Mucosa of descending colon (tissue), 3 donors: ENCODE measurements at regions not wholly inside any gene's neighbourhood (a gene's known extent, or its start where the extent isn't known, plus 50 kb on each side); places are given as distances from the start of the nearest gene placed in this dataset.

Experiments used
- ATAC-seq: fragments of 200-7000 bp; cut with Tn5 transposase; one replicate; pipeline ENCODE4 v1.9.1; 2020; ENCODE audit warnings: mild to moderate bottlenecking, moderate library complexity
- DNase-seq, 3 donors: peaks; one replicate each; pipeline ENCODE4 v3.0.0-alpha.2; 2020
- H3K36me3 ChIP-seq: fragments of 200-600 bp; one replicate; pipeline ENCODE4 v1.8.0; 2021; ENCODE audit warnings: low read depth, mild to moderate bottlenecking
- H3K4me1 ChIP-seq: fragments of 200-600 bp; one replicate; pipeline ENCODE4 v1.8.0; 2021; ENCODE audit warnings: low read depth, mild to moderate bottlenecking
- H3K4me3 ChIP-seq: fragments of 200-600 bp; one replicate; pipeline ENCODE4 v1.8.0; 2021; ENCODE audit warnings: mild to moderate bottlenecking
- H3K9me3 ChIP-seq: fragments of 200-600 bp; one replicate; pipeline ENCODE4 v1.8.0; 2021; ENCODE audit warnings: mild to moderate bottlenecking
- intact Hi-C, 2 donors: fragments of 100-400 bp; cut with DNase I in 1 of 2; cut with micrococcal nuclease in 1 of 2; formaldehyde crosslinking; loops; one replicate each; pipeline versions ENCODE4 v1.11.0 to v1.11.1; 2022; cut with DNase I, micrococcal nuclease
- TF ChIP-seq, protein P1 (sequence below): fragments of 200-600 bp; IDR thresholded peaks from one replicate; pipeline ENCODE4 v1.8.0; 2022; ENCODE audit warnings: antibody characterized with exemption, mild to moderate bottlenecking
- donor health status: DM: no; HTN: no; CAD: no; lungs with moderate emphysema.
- donor health status: DM: no; HTN: no; CAD: no.
- donor health status: DM: no; HTN: yes; CAD: no.

DNA sequence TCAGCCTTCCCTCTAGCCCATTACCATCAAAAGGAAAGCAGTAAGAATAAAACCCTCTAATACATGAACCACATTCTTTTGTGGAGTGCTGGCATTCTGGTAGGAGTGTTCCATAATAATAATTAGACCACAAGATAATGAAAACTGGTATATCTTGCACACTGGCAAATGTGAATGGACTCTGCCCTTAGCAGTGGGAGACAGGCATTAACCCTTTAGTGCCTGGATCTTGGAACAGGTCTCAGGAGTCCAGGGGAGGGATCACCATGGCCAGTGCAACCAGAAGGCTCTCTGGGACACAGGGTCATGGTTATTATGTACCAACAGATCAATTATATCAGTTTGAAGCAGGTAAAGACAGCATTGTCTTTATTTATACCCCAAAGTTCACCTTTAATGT is 387.5 kb upstream of the TMPO start:
- ATAC-seq (no peak), DNase-seq (no peak)
- no peaks in the 10 kb centered on the region for H3K4me1 ChIP-seq
- TF ChIP-seq, protein P1, sequence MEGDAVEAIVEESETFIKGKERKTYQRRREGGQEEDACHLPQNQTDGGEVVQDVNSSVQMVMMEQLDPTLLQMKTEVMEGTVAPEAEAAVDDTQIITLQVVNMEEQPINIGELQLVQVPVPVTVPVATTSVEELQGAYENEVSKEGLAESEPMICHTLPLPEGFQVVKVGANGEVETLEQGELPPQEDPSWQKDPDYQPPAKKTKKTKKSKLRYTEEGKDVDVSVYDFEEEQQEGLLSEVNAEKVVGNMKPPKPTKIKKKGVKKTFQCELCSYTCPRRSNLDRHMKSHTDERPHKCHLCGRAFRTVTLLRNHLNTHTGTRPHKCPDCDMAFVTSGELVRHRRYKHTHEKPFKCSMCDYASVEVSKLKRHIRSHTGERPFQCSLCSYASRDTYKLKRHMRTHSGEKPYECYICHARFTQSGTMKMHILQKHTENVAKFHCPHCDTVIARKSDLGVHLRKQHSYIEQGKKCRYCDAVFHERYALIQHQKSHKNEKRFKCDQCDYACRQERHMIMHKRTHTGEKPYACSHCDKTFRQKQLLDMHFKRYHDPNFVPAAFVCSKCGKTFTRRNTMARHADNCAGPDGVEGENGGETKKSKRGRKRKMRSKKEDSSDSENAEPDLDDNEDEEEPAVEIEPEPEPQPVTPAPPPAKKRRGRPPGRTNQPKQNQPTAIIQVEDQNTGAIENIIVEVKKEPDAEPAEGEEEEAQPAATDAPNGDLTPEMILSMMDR, result no peak
- intact Hi-C loops, result no loop called here
- H3K4me3 ChIP-seq, result no peak overlapping the region
- no peaks in the 10 kb centered on the region for H3K36me3 ChIP-seq
- H3K9me3 ChIP-seq, result no peaks in the 10 kb centered on the region

DNA sequence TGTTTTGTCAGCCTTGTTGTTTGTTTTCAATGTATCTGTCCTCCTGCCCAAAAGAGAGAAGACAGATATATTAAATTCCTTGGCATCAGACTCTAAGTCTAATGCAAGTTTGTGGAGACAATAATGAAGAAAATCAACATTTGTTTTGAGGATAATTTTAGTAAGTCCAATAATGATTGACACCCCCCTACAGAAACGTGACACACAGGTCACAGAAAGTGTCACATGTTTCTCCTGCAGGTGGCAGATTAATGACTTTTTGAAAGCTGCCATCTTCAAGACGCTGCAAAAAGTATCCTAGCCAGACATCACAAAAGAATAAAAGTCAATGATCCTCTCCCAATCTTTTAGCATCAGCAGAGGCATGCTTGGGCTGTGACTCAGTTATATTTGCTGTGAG is 378.8 kb upstream of the TMPO start:
- H3K36me3 ChIP-seq, result no peaks in the 10 kb centered on the region
- H3K4me3 ChIP-seq, result no peak overlapping the region
- intact Hi-C loops, result no loop called here
- no peak for DNase-seq
- H3K9me3 ChIP-seq, result no peaks in the 10 kb centered on the region
- no peaks in the 10 kb centered on the region for H3K4me1 ChIP-seq
- ATAC-seq, result no peak
- TF ChIP-seq, protein P1, result no peak

DNA sequence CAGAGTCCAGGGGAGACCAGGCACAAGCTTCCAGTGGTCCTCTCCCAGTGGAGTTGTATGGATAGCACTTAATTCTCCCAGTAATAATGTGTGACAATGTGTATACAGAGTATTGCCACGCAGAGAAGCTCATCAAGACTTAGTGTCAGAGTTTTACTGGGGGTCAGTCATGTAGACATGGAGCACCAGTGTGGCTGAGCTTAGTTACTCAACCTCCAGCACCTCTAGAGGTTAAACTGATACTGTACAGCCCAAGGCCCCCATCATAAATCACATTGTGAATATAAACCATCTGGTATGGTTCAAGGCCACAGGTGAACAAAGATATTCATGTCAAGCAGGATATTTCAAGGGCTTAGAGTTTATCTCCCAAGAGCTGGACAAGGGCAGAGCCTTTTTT is 378.1 kb upstream of the TMPO start:
- ATAC-seq (no peak), DNase-seq (no peak)
- no peaks in the 10 kb centered on the region for H3K9me3 ChIP-seq
- no peaks in the 10 kb centered on the region for H3K4me1 ChIP-seq
- H3K36me3 ChIP-seq, result no peaks in the 10 kb centered on the region
- H3K4me3 ChIP-seq, result no peak overlapping the region
- TF ChIP-seq, protein P1, result no peak
- intact Hi-C loops, result no loop called here

DNA sequence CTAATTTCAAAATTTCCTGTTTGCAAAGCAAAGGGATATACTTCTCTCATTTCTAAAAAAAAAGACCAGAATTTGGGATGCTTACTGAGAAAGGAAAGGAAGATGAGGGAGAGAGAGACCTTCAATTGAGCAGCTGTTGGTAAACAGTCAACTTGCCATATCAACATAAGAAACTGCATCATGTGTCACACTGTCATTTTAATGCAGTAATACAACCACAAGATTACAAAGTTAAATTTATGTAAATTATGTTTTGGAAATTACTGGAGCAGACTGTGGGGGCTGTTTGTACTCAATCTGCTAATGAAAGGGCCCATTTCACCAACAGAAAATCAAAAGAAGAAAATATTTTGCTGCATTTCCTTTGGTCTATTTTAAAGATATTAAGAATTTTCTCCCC is 370.4 kb upstream of the TMPO start:
- TF ChIP-seq, protein P1, result no peak
- no peaks in the 10 kb centered on the region for H3K9me3 ChIP-seq
- intact Hi-C loops, result no loop called here

DNA sequence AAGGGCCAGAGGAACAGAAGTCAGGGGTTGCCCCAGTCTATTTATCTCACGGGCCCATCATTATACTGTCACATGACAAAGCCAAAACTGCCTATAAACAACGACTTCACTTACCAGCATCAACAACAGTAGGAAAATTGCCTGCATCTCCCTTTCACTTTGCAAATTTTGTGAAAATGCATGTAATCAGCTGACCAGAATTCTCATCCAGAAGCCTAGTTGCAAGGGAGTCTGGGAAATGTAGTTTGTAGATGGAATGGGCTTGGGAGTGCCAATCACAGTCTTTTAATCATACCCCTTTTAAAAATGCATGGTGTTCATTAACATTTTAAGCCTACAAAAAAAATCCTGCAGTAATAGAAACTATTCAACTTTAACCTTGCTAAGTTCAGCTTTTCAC is 369.3 kb upstream of the TMPO start:
- Histone ChIP-seq H3K4me1 (no peaks in the 10 kb centered on the region), H3K9me3 (no peaks in the 10 kb centered on the region), H3K36me3 (no peaks in the 10 kb centered on the region), H3K4me3 (no peak overlapping the region)
- TF ChIP-seq, protein P1, result no peak
- intact Hi-C loops, result no loop called here
- DNase-seq (no peak), ATAC-seq (no peak)

More for the DNA sequence above, 370.4 kb upstream of the TMPO start:
- no peaks in the 10 kb centered on the region for H3K4me1 ChIP-seq
- no peak for DNase-seq
- no peaks in the 10 kb centered on the region for H3K36me3 ChIP-seq
- ATAC-seq, result no peak
- no peak overlapping the region for H3K4me3 ChIP-seq

DNA sequence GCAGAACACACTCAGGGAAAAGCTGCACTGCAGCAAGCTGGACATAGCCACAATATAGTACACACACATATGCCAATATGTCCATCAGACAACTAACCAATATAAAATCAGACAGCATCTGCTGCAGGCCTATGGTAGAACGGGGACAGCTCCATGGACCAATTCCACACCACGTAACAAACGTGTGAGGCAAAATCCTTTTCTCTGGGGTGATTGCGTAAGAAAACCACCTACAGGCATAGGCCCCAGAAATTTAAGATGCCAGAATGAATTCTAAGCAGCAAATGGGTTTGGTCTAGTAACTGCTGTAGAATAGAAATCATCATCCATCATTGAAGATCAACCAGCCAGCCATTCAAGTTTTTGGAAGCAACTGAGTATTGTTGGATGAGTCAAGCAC is 368.9 kb upstream of the TMPO start:
- Histone ChIP-seq H3K36me3 (no peaks in the 10 kb centered on the region), H3K9me3 (no peaks in the 10 kb centered on the region), H3K4me1 (no peaks in the 10 kb centered on the region), H3K4me3 (no peak overlapping the region)
- intact Hi-C loops, result no loop called here
- TF ChIP-seq, protein P1, result no peak
- ATAC-seq (no peak), DNase-seq (no peak)
